ENCODE measurements at regions not wholly inside any gene's neighbourhood (a gene's known extent, or its start where the extent isn't known, plus 50 kb on each side); places are given as distances from the start of the nearest gene placed in this dataset.

DNA sequence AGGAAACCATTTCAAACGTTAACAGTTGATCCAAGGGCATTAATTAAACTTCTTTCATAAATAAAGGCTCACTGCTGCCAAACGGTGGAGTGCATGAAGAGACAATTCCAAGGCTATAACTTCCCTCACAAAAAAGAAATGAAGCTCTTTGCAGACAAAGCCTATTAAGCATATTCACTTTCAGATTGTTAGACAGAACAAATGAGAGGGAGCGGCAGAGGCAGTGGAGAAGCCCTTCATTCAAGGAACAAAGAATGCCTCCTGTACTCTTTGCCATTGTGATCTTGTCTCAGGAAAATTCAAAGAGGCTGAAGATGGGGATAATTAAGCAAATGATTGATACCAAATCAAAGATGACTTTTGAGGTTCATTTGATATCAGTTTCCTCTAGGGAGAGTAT is 370.5 kb upstream of the FAT1 start:
- Histone ChIP-seq H3K9me3 (replicated peaks in 1 of 2; ENCODE audit: control insufficient read depth in 1 of 2, insufficient read depth in 1 of 2, low read length in 2 of 2) (peaks cover 18 to 26% of the 10 kb centered on the region in 2 donors), H3K4me2 (replicated peaks; ENCODE audit: extremely low read depth, low read length, poor library complexity, severe bottlenecking) (no peak overlapping the region), H3K36me3 (replicated peaks in 1 of 2; ENCODE audit: control insufficient read depth in 1 of 2, insufficient read depth in 2 of 2, low read length in 2 of 2) (no peaks in the 10 kb centered on the region), H4K20me1 (ENCODE audit: insufficient read depth, low read length) (no peaks in the 10 kb centered on the region), H3K27ac (ENCODE audit: low read depth in 1 of 2, low read length in 2 of 2) (no peak overlapping the region), H3K4me3 (replicated peaks in 1 of 3; ENCODE audit: low read depth in 2 of 3, low read length in 3 of 3) (no peak overlapping the region), H3K9ac (ENCODE audit: insufficient read depth, low read length, poor library complexity, severe bottlenecking) (no peak overlapping the region), H3K27me3 (ENCODE audit: control insufficient read depth in 2 of 2, insufficient read depth in 2 of 2, low read length in 2 of 2) (no peaks in the 10 kb centered on the region), H3K4me1 (ENCODE audit: control insufficient read depth in 1 of 2, insufficient read depth in 2 of 2, low read length in 2 of 2) (no peaks in the 10 kb centered on the region), H2AFZ (ENCODE audit: insufficient read depth, low read depth, low read length, poor library complexity, severe bottlenecking) (no peak overlapping the region), H3K79me2 (ENCODE audit: insufficient read depth, low read length) (no peaks in the 10 kb centered on the region)
- WGBS (ENCODE audit: insufficient coverage), result 83% methylated on average over 1 of the region's 3 CpGs
- Mint-ChIP-seq H3K9me3 (peaks cover 3 to 31% (median 8%) of the 10 kb centered on the region in 7 donors), H3K4me1 (no peaks in the 10 kb centered on the region), H3K27ac (no peak overlapping the region), H3K4me3 (no peak overlapping the region), H3K36me3 (no peaks in the 10 kb centered on the region), H3K27me3 (ENCODE audit: low read depth in 3 of 3) (no peaks in the 10 kb centered on the region)
- intact Hi-C loops (cut with micrococcal nuclease), result no loop called here
- DNase-seq, result no peak
- TF ChIP-seq, protein P1, sequence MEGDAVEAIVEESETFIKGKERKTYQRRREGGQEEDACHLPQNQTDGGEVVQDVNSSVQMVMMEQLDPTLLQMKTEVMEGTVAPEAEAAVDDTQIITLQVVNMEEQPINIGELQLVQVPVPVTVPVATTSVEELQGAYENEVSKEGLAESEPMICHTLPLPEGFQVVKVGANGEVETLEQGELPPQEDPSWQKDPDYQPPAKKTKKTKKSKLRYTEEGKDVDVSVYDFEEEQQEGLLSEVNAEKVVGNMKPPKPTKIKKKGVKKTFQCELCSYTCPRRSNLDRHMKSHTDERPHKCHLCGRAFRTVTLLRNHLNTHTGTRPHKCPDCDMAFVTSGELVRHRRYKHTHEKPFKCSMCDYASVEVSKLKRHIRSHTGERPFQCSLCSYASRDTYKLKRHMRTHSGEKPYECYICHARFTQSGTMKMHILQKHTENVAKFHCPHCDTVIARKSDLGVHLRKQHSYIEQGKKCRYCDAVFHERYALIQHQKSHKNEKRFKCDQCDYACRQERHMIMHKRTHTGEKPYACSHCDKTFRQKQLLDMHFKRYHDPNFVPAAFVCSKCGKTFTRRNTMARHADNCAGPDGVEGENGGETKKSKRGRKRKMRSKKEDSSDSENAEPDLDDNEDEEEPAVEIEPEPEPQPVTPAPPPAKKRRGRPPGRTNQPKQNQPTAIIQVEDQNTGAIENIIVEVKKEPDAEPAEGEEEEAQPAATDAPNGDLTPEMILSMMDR (IDR thresholded peaks at IDR 0.05), result no peak

DNA sequence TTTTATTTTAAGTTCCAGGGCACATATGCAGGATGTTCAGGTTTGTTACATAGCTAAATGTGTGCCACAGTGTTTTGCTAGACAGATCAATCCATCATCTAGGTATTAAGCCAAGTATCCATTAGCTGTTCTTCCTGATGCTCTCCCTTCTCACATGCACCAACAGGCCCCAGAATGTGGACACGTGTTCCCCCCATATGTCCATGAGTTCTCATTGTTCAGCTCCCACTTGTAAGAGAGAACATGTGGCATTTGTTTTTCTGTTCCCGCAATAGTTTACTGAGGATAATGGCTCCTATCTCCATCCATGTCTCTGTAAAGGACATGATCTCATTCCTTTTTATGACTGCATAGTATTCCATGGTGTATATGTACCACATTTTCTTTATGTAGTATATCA is 374.8 kb upstream of the FAT1 start:
- no peaks in the 10 kb centered on the region for H3K4me1 ChIP-seq (ENCODE audit: control insufficient read depth in 1 of 2, insufficient read depth in 2 of 2, low read length in 2 of 2)
- H3K27ac ChIP-seq (ENCODE audit: low read depth in 1 of 2, low read length in 2 of 2), result no peak overlapping the region
- Mint-ChIP-seq H3K9me3 (peaks cover 4 to 27% (median 6%) of the 10 kb centered on the region in 7 donors), H3K36me3 (no peaks in the 10 kb centered on the region), H3K4me1 (no peaks in the 10 kb centered on the region), H3K4me3 (no peak overlapping the region), H3K27ac (no peak overlapping the region), H3K27me3 (ENCODE audit: low read depth in 3 of 3) (no peaks in the 10 kb centered on the region)
- H3K79me2 ChIP-seq (ENCODE audit: insufficient read depth, low read length), result no peaks in the 10 kb centered on the region
- H3K9me3 ChIP-seq (replicated peaks in 1 of 2; ENCODE audit: control insufficient read depth in 1 of 2, insufficient read depth in 1 of 2, low read length in 2 of 2), result peaks cover 9 to 13% of the 10 kb centered on the region in 2 donors
- no CpG with 5 or more reads among the region's 2 CpGs for WGBS (ENCODE audit: insufficient coverage)
- no peak overlapping the region for H3K9ac ChIP-seq (ENCODE audit: insufficient read depth, low read length, poor library complexity, severe bottlenecking)
- H3K27me3 ChIP-seq (ENCODE audit: control insufficient read depth in 2 of 2, insufficient read depth in 2 of 2, low read length in 2 of 2), result no peaks in the 10 kb centered on the region
- DNase-seq, result no peak
- H3K36me3 ChIP-seq (replicated peaks in 1 of 2; ENCODE audit: control insufficient read depth in 1 of 2, insufficient read depth in 2 of 2, low read length in 2 of 2), result no peaks in the 10 kb centered on the region
- no peak overlapping the region for H3K4me3 ChIP-seq (replicated peaks in 1 of 3; ENCODE audit: low read depth in 2 of 3, low read length in 3 of 3)
- TF ChIP-seq, protein P1 (IDR thresholded peaks at IDR 0.05), result no peak
- H2AFZ ChIP-seq (ENCODE audit: insufficient read depth, low read depth, low read length, poor library complexity, severe bottlenecking), result no peak overlapping the region
- no peak overlapping the region for H3K4me2 ChIP-seq (replicated peaks; ENCODE audit: extremely low read depth, low read length, poor library complexity, severe bottlenecking)
- no peaks in the 10 kb centered on the region for H4K20me1 ChIP-seq (ENCODE audit: insufficient read depth, low read length)
- intact Hi-C loops (cut with micrococcal nuclease), result no loop called here
